ENCODE measurements at regions not wholly inside any gene's neighbourhood (a gene's known extent, or its start where the extent isn't known, plus 50 kb on each side); places are given as distances from the start of the nearest gene placed in this dataset.
"Not testable (repeated sequence)": the region's sequence is repeated elsewhere in the genome, so short reads cannot be mapped to it uniquely, and the experiment has no call there.

GRCh38 chr19:30066781-30067759 is 125.0 kb downstream of the URI1 start:
- Histone ChIP-seq H3K4me1 (ENCODE audit: control insufficient read depth, insufficient read depth, low read length) (no peaks in the 10 kb centered on the region), H3K9ac (ENCODE audit: low read length) (no peak overlapping the region), H3K27me3 (ENCODE audit: control insufficient read depth, insufficient read depth, low read length) (no peaks in the 10 kb centered on the region), H3K36me3 (ENCODE audit: control insufficient read depth, insufficient read depth, low read length) (no peaks in the 10 kb centered on the region), H3K9me3 (ENCODE audit: control insufficient read depth, low read length) (no peaks in the 10 kb centered on the region), H3K4me3 (ENCODE audit: low read length) (no peak overlapping the region)

DNA sequence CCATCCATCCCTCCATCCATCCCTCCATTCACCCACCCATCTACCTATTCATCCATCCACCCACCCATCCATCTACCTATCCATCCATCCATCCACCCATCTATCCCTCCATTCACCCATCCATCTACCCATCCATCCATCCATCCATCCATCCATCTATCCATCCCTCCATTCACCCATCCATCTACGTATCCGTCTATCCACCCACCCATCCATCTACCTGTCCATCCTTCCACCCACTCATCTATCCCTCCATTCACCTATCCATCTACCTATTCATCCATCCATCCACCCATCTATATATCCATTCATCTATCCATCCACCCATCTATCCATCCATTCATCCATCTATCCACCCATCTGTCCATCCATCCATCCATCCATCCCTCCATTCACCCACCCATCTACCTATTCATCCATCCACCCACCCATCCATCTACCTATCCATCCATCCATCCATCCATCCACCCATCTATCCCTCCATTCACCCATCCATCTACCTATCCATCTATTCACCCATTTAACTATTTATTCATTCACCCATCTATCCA is 126.0 kb downstream of the URI1 start:
- not testable (repeated sequence) for H3K27me3 ChIP-seq (ENCODE audit: control insufficient read depth, insufficient read depth, low read length); H3K4me1 ChIP-seq (ENCODE audit: control insufficient read depth, insufficient read depth, low read length); H3K4me3 ChIP-seq (ENCODE audit: low read length); H3K9me3 ChIP-seq (ENCODE audit: control insufficient read depth, low read length); H3K9ac ChIP-seq (ENCODE audit: low read length); H3K36me3 ChIP-seq (ENCODE audit: control insufficient read depth, insufficient read depth, low read length)

- H3K9me3 ChIP-seq (ENCODE audit: control insufficient read depth, low read length), result no peaks in the 10 kb centered on the region
- H3K4me3 ChIP-seq (ENCODE audit: low read length), result no peak overlapping the region
- no peak overlapping the region for H3K9ac ChIP-seq (ENCODE audit: low read length)
- H3K4me1 ChIP-seq (ENCODE audit: control insufficient read depth, insufficient read depth, low read length), result no peaks in the 10 kb centered on the region
- no peaks in the 10 kb centered on the region for H3K36me3 ChIP-seq (ENCODE audit: control insufficient read depth, insufficient read depth, low read length)
- H3K27me3 ChIP-seq (ENCODE audit: control insufficient read depth, insufficient read depth, low read length), result no peaks in the 10 kb centered on the region
Observed at GRCh38 chr19:30068528-30069395, 126.7 kb downstream of the URI1 start.

GRCh38 chr19:30069535-30070197 is 127.6 kb downstream of the URI1 start:
- H3K4me1 ChIP-seq (ENCODE audit: control insufficient read depth, insufficient read depth, low read length), result no peaks in the 10 kb centered on the region
- no peak overlapping the region for H3K4me3 ChIP-seq (ENCODE audit: low read length)
- H3K9ac ChIP-seq (ENCODE audit: low read length), result no peak overlapping the region
- no peaks in the 10 kb centered on the region for H3K36me3 ChIP-seq (ENCODE audit: control insufficient read depth, insufficient read depth, low read length)
- no peaks in the 10 kb centered on the region for H3K27me3 ChIP-seq (ENCODE audit: control insufficient read depth, insufficient read depth, low read length)
- no peaks in the 10 kb centered on the region for H3K9me3 ChIP-seq (ENCODE audit: control insufficient read depth, low read length)

DNA sequence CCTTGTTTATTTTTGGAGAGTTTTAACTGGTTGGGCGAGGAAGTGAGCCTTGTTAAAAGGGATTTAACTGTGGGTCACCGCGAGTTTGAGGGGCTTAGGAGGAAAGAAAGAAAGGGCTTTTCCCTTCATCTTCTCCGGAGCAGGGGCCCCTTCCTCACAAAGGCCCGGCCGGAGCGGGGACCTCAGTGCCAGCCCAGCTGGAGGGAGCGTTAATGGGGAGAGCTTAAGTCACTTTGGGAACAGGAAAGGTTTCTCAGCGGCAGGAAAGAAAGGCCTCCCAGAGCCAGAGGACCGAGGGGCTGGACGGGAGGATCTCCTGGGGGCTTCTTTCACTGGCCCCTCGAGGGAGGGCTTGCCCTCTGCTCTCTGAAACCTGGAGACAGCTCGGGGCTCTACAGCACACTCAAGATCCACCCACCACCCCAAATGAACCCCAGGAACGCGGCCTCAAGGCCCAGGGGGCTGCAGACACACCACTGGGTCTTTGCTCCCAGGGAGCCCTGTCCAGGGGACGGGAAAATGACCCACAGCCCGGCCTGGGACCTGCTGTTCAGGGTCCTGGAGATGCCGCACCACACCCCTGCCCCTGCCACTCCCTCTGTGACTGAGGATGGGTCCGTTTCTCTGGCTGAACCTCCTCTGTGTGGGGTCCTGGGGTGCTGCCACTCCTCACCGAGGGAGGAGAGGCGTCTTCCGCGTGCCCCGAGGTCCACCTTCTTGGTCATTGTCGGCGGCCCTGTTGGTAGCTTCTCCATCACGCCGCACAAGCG is 128.3 kb downstream of the URI1 start:
- Histone ChIP-seq H3K4me1 (ENCODE audit: control insufficient read depth, insufficient read depth, low read length) (no peaks in the 10 kb centered on the region), H3K9me3 (ENCODE audit: control insufficient read depth, low read length) (no peaks in the 10 kb centered on the region), H3K4me3 (ENCODE audit: low read length) (no peak overlapping the region), H3K9ac (ENCODE audit: low read length) (no peak overlapping the region), H3K36me3 (ENCODE audit: control insufficient read depth, insufficient read depth, low read length) (no peaks in the 10 kb centered on the region), H3K27me3 (ENCODE audit: control insufficient read depth, insufficient read depth, low read length) (no peaks in the 10 kb centered on the region)

GRCh38 chr19:30070968-30071632 is 129.1 kb downstream of the URI1 start:
- Histone ChIP-seq H3K9ac (ENCODE audit: low read length) (no peak overlapping the region), H3K27me3 (ENCODE audit: control insufficient read depth, insufficient read depth, low read length) (no peaks in the 10 kb centered on the region), H3K4me3 (ENCODE audit: low read length) (no peak overlapping the region), H3K4me1 (ENCODE audit: control insufficient read depth, insufficient read depth, low read length) (no peaks in the 10 kb centered on the region), H3K36me3 (ENCODE audit: control insufficient read depth, insufficient read depth, low read length) (no peaks in the 10 kb centered on the region), H3K9me3 (ENCODE audit: control insufficient read depth, low read length) (no peaks in the 10 kb centered on the region)

- H3K36me3 ChIP-seq (ENCODE audit: control insufficient read depth, insufficient read depth, low read length), result no peaks in the 10 kb centered on the region
- no peaks in the 10 kb centered on the region for H3K27me3 ChIP-seq (ENCODE audit: control insufficient read depth, insufficient read depth, low read length)
- H3K4me3 ChIP-seq (ENCODE audit: low read length), result no peak overlapping the region
- H3K9ac ChIP-seq (ENCODE audit: low read length), result no peak overlapping the region
- no peaks in the 10 kb centered on the region for H3K4me1 ChIP-seq (ENCODE audit: control insufficient read depth, insufficient read depth, low read length)
- no peaks in the 10 kb centered on the region for H3K9me3 ChIP-seq (ENCODE audit: control insufficient read depth, low read length)
Observed at GRCh38 chr19:30071871-30072270, 129.8 kb downstream of the URI1 start.

- no peak overlapping the region for H3K4me3 ChIP-seq (ENCODE audit: low read length)
- H3K9ac ChIP-seq (ENCODE audit: low read length), result no peak overlapping the region
- H3K36me3 ChIP-seq (ENCODE audit: control insufficient read depth, insufficient read depth, low read length), result no peaks in the 10 kb centered on the region
- no peaks in the 10 kb centered on the region for H3K4me1 ChIP-seq (ENCODE audit: control insufficient read depth, insufficient read depth, low read length)
- H3K9me3 ChIP-seq (ENCODE audit: control insufficient read depth, low read length), result no peaks in the 10 kb centered on the region
- no peaks in the 10 kb centered on the region for H3K27me3 ChIP-seq (ENCODE audit: control insufficient read depth, insufficient read depth, low read length)
Observed at GRCh38 chr19:30073152-30074000, 131.3 kb downstream of the URI1 start.

DNA sequence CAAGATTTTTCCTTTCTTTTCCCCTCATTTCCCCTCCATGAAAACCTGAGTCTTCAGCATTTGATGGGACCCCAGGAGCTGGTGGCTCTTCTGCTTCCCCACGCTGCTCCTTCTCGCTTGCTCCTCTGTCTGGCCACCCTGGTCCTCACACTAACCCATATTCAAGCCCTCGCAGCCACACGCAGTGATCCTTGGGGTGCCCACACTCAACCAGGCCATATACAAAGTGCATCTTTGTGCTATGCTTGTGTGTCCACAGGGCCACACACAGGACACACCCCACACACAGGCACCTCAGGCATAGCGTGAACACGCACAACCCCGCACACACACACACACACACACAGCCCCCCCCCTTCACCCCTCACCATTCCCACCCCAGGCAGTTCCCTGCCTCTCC is 132.1 kb downstream of the URI1 start:
- Histone ChIP-seq H3K4me1 (ENCODE audit: control insufficient read depth, insufficient read depth, low read length) (no peaks in the 10 kb centered on the region), H3K27me3 (ENCODE audit: control insufficient read depth, insufficient read depth, low read length) (no peaks in the 10 kb centered on the region), H3K36me3 (ENCODE audit: control insufficient read depth, insufficient read depth, low read length) (no peaks in the 10 kb centered on the region), H3K4me3 (ENCODE audit: low read length) (no peak overlapping the region), H3K9me3 (ENCODE audit: control insufficient read depth, low read length) (no peaks in the 10 kb centered on the region), H3K9ac (ENCODE audit: low read length) (no peak overlapping the region)

All from mucosa of stomach (tissue), 1 donor.